HG02938 (cell line): ENCODE measurements at regions not wholly inside any gene's neighbourhood (a gene's known extent, or its start where the extent isn't known, plus 50 kb on each side); places are given as distances from the start of the nearest gene placed in this dataset.

Experiments used
- ATAC-seq: cut with Tn5 transposase; IDR thresholded peaks from one replicate; pipeline ENCODE4 v1.9.1; 2021; ENCODE audit warnings: mild to moderate bottlenecking, moderate library complexity; ENCODE audit not compliant: unreplicated experiment

GRCh38 chr4:167645358-167645757, 411.1 kb upstream of the SPOCK3 start:
- no peak for ATAC-seq

DNA sequence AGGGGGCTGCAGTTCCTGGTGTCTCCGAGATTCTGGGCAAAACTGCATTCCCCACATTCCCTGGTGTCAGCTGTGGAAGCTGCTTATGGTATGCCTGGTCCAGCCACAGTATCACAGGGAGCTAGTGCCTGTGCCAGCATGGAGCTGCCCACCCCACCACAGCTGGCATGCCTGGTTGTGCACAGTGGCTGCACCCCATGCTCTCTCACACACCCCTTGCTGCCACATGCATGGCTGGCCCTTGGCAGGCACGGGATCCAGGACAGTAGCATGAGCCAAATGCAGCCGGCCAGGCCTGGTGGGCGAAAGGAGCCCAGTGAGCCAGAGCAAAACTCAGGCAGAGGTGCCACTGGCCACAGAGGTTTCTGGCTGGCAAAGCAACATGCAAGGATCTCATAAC, 418.0 kb upstream of the SPOCK3 start:
- no peak for ATAC-seq

- ATAC-seq: no peak
These were observed 403.6 kb upstream of the ANXA10 start for GRCh38 chr4:167688660-167689142.

DNA sequence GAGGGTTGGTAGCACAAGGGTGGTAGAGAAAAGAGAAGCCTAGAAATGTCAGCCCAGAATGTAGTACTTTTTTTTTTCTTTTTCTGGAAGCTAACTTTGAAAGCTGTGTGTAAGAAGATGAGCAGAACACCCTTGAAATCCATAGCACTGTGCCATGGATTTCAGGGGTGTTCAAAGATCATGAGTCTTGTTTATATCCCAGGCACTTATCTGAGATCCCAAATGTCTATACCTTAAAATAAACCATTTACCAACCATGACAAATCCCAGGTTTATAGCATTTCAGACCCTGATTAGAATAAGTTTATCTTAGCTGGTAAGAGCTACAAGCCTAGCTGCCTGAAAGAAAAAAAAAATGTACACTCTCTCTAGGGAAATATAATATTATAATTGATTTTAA, 389.9 kb upstream of the ANXA10 start:
- no peak for ATAC-seq

DNA sequence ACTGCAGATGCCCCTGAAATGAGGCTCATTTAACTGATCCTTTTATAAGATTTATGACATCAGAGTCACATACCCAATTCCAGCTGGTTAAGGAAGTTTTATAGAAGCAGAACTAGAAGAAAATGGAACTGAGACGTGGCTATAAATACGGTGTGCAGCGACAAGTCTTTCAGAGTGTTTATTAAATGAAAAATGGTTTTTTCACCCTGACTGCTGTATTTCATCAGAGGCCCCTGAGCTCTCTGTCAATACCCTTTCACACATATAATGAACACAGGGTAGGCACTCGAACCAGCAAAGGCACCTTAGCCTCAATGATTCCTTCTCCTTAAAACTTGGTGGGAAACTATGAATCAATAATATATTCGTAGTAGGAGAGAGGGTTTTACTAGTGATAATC, 380.8 kb upstream of the ANXA10 start:
- no peak for ATAC-seq

DNA sequence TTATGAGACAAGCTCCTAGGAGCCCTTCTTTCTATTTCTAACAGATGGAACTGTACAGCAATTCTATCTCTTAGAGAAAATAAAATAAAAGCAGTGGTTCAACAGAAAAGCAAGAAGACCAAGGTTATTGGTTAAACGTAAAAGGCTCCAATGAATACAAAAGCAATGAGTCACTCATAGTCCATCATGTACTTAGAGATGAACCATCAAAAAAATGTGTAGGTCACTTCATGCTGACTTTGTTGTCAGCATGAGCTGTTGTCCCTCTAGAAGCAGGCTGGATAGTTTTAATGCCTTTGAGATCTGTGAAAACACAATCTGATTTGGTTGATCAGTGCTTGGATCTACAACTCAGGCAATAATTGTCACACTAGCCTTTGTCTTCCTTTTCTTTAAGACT, 378.6 kb upstream of the ANXA10 start:
- ATAC-seq: no peak

DNA sequence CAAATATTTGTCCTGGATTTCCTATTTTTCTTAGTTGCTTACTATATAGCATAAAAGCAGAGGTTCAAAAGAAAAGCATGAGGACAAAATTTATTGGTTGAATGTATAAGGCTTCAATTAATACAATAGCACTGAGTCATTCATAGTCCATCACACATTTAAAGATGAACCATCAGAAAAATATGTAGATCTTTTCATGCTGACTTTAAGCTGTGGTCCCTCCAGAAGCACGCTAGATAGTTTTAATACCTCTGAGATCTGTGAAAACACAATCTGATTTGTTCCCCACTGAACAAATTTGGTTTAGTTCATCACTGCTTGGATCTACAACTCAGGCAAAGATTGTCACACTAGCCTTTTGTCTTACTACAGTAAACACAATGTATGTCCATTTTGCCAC, 377.2 kb upstream of the ANXA10 start:
- no peak for ATAC-seq

DNA sequence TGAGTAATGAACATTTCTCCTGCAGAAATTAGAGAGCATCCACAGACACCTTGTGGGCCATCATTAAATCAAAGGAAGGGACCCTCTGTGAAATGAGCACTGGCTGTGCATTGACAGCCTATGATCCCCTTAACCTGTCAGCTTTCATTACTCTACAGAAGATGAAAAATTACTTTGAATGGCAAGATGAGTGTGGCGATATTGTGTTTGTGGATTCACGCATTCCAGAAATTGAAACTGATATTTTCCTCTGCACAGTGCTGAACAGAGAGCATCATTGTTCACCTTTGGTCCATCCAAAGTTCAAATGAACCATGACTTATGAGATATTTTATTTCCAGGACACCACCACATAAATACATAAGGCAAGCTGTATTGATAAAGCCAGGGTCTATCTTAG, 374.8 kb upstream of the ANXA10 start:
- no peak for ATAC-seq

DNA sequence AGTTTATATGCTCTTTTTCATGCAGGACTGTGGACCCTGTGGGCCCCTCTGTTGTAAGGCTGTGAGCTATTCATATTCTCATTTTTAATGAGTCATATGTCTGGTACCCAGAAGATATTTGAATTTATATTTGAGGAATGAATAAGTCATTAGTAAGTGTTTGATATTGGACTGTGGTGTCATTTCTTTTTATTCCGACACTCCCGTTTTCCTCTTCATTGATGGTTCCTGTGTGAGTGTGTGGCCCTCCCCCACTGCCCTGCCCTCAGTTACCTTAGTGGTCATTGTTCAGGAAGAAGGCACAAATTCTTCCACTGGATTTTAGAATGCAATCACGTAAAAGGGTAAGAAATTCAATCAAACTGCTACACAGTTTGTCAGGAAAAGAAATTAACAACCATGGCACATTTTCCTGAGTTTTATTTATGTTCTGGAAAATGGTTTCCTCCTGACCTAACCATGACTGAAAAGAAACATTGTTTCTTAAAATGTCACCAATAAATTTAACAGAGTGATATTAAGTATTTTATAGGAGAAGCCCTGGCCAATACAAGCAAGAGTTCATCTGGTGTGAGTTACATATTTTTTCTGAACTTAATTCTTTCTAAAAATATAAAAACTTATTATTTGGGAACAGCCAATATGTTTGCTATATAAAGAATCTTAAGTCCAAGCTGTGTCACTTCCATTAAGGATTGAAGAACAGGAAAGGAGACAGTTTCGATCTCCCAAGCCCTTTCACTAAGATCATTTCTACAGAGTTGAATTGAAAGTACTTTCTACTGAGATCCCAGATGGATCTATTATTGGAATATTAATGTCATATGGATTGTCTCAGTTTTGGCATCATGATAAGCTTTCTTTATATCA, 370.5 kb upstream of the ANXA10 start:
- ATAC-seq: no peak

- no peak for ATAC-seq
These were observed 369.9 kb upstream of the ANXA10 start for GRCh38 chr4:167722487-167722808.

- no peak for ATAC-seq
These were observed 367.4 kb upstream of the ANXA10 start for GRCh38 chr4:167724941-167725340.

- ATAC-seq: no peak
These were observed 361.6 kb upstream of the ANXA10 start for GRCh38 chr4:167730769-167731168.

- ATAC-seq: no peak
These were observed 347.2 kb upstream of the ANXA10 start for GRCh38 chr4:167745024-167745687.

DNA sequence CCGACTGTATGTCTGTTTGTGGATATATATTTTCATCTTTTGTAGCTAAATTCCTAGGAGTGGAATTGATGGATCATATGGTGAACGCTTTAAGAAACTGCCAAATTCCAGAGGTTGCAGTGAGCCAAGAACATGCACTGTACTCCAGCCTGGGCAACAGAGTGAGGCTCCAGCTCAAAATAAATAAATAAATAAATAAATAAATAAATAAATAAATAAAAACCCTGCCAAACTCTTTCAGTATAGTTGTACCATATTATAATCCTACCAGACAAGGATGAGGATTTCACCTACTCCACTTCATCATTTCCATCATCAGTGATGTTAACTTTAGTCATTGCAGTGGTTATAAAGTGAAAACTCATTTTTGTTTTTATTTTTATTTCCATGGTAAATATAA, 325.1 kb upstream of the ANXA10 start:
- ATAC-seq: no peak

DNA sequence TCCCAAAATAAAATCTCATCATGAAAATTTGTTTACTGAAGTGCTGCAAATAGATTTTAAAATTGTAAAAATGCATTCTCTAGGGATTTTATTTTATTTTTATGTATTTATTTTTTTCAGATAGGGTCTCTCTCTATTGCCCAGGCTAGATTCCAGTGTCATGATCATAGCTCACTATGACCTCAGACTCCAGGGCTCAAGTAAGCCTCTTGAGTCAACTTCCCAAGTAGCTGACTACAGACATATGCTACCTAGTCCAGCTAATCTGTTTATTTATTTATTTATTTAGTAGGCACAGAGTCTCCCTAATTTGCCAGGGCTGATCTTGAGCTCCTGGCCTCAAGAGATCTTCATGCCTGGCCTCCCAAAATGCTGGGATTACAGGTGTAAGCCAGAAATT, 317.7 kb upstream of the ANXA10 start:
- ATAC-seq: no peak

- ATAC-seq: no peak
These were observed 317.0 kb upstream of the ANXA10 start for GRCh38 chr4:167775375-167775774.

DNA sequence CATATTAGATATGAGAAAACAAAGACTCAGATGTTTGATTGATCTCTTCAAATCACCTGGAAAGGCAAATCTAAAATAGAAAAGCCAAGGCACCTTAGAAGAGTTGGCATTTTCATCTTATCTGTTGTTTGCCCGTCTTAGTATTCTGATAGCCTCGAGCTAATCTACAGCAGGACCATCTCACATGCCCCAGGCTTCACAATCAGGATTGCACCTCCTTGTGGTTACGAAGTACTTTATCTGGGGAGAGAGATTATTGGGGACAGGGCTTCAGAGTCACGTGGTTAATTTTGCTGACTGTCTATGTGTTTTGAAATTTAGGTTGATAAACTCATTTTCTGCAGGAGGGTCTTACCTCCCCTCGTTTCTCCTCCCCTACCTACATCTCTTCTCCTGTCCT, 313.1 kb upstream of the ANXA10 start:
- no peak for ATAC-seq

DNA sequence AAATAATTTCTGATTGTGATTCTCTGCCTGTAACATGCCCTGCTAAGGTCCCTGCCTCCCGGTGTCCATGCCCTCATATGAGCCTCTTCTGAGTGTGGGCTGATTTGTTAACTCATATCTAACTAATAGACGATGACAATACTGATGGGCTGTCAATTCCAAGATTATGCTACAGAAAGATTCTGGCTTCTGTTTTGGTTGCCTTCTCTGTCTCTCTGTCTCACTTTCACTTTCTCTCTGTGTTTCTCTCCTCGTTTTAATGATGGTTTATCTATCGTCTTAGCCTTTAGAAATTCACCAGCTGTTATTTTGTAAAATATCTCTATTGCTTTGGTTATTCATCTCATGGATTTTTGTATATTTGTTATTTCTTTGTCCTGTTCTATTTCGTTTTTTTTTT, 312.5 kb upstream of the ANXA10 start:
- no peak for ATAC-seq

DNA sequence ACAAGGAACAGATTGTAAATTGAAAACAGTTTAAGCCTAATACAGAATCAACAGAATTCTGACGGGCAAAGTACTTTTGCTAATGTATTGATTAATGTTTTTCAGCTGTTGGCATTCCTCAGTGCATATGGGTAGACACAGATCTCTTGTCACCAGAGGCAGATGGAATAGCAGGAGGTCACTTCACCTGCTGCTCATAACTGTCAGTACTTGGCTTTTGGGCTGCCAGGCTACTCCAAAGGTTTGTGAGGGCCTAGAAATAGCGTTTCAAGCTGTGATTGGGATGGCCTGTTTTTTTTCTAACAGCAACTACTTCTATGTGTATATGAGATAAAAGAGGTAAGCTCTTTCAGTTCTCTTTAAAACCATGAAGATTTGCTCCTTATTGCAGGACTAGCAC, 307.5 kb upstream of the ANXA10 start:
- ATAC-seq: no peak

GRCh38 chr4:167785523-167785922, 306.8 kb upstream of the ANXA10 start:
- ATAC-seq: no peak

DNA sequence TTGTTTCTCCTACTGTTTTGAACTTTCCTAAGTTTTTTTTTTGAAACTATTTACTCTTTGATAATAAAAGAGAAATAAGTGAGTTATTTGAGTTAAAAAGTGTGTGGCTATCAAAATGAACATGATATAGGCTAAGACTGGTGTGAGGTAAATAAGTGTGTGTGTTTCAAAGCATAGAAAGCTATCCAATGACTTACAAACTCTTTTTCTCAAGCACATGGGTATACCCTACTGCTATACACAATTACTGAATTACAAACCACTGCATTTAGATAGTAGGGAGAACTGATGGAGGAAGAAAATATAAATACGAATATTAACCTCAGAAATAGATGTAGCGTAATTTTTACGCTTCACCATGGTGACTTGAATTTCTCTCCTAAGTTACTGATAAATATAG, 305.8 kb upstream of the ANXA10 start:
- ATAC-seq: no peak

GRCh38 chr4:167787231-167787630, 305.1 kb upstream of the ANXA10 start:
- ATAC-seq: no peak
